GM19324 (cell line): ENCODE measurements at regions not wholly inside any gene's neighbourhood (a gene's known extent, or its start where the extent isn't known, plus 50 kb on each side); places are given as distances from the start of the nearest gene placed in this dataset.
"Not testable (repeated sequence)": the region's sequence is repeated elsewhere in the genome, so short reads cannot be mapped to it uniquely, and the experiment has no call there.

Experiments
- ATAC-seq: cut with Tn5 transposase; IDR thresholded peaks from one replicate; pipeline ENCODE4 v1.9.1; 2021; ENCODE audit warnings: mild to moderate bottlenecking, moderate library complexity; ENCODE audit not compliant: unreplicated experiment, low FRiP score

DNA sequence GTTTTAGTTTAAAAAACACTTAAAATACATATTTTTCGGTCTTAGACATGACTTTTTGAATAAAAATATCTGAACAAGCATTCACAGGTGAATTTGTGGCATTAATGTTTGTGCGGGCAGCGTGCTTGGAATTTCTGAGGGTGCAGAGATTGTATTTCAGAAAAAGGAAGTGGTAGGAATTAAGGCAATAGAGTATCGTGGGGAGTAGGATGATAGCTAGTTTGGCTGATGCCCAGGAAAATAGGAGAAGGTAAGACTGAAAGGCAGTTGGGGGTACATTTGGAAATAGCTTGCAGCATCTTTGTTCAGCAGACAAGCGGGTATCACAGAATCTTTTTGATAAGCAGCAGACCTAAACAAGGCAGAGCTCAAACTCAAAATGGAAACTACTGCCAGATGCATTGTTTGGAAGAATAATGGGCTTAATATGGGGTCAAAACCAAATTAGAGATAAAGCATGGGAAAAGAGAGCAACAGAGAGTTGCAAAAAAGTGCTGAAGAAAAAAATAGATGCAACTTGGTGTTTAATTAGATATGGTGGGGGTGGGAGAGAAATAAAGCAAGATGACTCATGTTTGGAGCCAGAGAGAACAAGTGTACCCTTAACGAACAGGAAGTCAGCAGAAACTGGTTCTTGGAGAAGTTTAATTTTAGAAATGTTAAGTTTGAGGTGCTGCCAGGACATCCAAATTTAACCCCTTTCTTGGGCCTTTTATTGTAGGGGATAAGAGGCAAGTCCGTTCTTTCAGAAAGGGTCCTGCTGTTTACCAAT is 85.7 kb upstream of the ARRDC3 start:
- ATAC-seq = no peak

DNA sequence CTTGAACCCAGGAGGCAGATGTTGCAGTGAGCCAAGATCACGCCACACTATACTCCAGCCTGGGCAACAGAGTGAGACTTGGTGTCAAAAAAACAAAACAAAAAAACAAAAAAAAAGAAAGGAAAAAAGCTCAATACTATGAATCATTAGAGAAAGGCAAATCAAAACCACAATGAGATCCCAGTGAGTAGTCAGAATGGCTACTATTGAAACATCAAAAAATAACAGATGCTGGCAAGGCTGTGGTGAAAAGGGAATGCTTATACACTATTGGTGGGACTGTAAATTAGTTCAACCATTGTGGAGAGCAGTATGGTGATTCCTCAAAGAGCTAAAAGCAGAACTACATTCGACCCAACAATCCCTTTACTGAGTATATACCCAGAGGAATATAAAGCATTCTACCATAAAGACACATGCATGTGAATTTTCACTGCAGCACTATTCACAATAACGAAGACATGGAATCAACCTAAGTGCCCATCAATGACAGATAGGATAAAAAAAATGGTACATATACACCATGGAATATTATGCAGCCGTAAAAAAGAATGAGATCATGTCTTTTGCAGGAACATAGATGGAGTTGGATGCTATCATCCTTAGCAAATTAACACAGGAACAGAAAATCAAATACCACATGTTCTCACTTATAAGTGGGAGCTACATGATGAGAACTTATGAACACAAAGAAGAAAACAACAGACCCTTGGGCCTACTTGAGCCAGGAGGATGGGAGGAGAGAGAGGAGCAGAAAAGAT is 81.9 kb upstream of the ARRDC3 start:
- ATAC-seq = no peak

DNA sequence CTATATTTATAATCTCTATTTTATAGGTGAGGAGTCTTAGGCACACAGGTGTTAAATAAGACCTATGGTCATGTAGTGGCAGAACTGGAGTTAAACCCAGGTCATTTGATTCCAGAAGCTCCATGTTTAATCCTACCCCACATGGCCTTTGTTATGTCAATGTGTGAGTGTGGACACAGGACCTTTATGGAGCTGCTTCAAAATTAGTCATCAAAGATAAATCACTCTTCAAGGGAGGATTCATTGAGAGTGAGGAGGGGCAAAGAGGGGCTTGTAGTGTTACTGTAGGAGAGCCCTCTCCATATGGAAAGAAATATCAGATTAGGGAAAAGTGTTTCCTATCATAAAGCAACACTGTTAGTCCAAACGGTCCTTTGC is 74.6 kb upstream of the ARRDC3 start:
- ATAC-seq = no peak

DNA sequence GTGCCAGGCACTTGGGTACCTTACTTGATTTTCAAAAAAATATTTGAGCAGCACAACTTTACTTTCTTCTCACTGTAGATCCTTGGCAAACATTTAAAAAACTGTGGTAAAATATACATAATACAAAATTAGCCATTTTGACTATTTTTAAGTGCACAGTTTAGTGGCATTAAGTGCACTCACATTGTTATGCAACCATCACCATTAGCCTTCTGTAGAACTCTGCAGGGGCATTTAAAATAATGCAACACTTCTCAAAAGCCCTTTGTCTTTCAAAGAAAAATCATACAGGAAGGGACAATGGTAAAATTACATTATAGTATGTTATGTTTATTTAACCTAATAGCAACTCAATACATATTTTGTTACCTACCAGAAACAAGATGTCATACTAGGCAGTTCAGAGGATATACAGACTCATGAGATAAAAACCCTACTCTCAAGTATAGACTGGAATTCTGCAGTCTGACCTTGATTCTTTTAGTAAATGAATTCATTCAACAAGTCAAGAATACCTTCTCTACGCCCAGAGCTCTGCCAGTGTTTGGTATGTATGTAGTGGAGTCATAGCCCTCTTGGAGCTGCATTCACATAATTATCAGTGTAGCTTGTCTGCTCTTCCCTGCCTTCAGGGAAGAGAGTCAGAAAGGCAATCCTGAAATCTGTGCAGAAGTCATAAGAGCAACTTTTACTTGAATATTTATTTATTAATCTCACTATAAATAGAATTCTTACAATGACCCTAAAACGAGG is 74.0 kb upstream of the ARRDC3 start:
- no peak for ATAC-seq

DNA sequence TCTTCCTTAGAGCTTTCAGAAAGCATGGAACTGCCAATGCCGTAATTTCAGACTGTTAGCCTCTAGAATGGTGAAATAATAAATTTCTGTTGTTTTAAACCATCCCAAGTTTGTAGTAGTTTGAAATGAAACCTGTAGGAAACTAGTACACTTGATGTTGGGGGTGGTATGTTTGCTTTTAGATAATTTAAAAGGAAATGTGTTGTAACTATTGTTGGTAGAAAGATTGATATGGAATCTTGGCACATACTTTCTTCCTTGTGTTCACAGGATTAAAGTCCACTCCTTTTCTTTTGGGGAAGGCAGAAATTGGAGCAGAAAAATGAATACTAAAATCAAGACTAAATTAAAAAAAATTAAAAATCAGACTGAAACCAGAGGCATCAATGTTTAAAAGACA is 66.0 kb upstream of the ARRDC3 start:
- no peak for ATAC-seq

DNA sequence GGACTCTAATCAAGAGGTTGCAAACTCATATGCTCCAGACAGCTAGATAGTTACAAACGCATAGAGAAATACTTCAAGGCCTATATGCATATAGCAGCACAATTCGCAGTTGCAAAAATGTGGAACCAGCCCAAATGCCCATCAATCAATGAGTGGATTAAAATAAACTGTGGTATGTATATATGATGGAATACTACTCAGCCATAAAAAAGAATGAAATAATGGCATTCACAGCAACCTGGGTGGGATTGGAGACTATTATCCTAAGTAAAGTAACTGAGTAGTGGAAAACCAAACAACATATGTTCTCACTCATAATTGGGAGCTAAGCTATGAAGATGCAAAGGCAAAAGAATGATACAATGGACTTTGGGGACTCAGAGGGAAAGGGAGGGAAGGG is 65.0 kb upstream of the ARRDC3 start:
- ATAC-seq = not testable (repeated sequence)

DNA sequence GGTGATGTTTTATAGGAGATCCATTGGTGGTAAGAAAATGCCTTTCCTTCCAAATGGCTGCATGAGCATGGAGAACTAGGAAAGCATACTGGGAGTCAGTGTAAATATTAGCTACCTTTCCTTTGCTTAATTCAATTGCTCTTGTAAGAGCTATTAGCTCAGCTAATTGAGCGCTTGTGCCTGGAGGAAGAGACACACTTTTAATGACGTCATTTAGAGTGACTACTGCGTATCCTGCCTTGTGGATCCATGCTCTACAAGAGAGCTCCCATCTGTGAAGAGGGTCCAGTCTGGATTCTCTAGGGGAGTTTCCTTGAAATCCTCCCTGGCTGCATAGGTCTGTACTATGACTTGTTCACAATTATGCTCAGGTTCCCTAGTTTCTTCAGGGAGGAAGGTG is 63.8 kb upstream of the ARRDC3 start:
- not testable (repeated sequence) for ATAC-seq

DNA sequence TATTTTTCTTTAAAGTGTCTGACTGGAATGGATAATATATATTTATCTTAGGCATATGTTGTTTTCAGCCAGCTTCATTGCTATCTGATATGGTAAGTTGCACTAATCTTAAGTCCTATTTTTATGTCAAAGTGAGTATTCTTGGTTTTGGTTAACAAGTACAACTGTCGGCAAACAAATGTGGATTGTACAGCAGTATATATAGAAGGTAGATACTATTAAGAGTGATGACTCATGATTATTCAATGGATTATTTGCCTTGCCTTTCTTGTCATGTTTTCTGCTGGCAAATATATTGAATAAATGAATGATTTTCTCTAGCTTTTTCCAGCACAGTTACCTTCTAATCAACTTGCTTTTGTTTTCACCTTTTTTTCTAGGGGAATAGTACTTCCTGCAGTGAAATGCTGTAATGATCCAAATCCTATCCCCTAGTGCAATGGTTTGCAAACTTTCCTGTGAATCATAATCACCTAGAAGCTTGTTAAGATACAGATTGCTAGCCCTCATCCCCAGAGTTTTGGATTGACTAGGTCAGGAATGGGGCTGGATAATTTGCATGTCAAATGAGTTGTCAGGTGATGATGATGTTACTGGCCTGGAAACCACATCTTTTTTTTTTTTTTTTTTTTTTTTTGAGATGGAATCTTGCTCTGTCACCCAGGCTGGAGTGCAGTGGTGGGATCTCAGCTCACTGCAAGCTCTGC is 60.8 kb upstream of the ARRDC3 start:
- no peak for ATAC-seq

DNA sequence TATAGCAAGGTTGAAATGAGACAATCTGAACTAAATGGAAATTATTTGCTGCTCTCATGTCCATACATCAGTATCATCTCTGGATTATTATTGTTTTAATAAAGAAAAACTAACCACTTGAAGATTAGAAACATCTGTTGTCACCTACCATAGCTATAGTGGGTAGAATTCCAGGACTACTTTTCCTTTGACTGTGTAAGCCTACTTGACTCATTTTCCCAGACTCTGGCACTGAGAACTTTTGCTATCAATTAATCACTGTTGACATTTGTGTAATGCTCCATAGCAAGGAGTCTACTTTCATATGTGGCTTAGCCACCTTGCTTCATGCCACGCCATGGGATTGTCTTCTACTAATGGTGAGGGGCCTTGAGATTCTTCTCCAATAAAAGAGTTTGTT is 59.9 kb upstream of the ARRDC3 start:
- no peak for ATAC-seq

DNA sequence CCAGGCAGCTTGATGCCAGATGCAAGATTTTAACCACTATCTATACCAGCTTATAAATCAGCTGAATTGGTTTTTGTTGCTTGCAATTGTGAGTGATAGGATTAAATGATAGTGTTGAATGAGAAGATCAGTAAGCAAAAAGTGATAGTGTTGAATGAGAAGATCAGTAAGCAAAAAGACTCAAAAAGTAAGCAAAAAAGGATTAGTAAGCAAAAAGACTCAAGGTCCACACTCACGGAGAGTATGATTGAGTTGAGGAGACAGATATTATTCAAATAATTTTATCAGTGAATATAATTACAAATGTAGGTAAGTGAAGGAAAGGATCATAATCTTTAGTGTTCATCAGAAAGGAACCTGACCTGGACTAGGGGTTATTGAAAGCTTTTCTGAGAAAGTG is 58.0 kb upstream of the ARRDC3 start:
- ATAC-seq = no peak

DNA sequence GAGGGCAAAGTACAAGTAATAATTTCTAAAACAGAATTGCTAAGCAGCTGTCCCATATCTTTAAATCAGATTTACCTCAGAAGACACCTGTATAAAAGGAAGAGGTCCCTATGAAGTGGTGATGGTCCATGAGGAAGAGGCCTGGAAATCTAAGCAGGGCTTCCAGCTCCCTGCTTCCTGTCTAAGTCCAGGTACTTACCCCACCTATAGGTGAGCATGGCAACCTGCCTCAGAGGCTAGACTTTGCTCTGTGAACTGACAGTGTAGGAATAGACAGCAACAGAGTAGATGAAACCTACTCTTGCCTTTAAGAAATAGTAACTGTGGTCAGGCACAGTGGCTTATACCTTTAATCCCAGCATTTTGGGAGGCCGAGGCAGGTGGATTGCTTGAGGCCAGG is 55.8 kb upstream of the ARRDC3 start:
- no peak for ATAC-seq

DNA sequence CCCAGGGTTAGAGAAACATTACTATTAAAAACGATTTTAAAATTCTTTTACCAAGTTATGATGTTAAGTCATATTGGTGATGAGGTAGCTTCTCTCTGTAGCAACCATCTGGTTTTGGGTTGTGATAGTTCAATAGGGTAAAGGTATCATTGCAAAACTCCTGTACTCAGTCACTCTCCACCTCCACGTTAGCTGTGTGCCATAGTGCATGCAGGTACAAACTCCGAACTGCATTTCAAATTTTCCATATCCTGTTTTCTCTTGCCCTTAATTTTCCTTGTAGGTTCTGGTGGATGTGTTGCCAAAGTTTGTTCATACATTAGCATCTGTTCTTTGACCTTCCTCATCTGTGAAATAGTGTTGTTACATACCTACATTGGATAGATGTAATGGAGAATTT is 53.1 kb upstream of the ARRDC3 start:
- ATAC-seq = no peak

DNA sequence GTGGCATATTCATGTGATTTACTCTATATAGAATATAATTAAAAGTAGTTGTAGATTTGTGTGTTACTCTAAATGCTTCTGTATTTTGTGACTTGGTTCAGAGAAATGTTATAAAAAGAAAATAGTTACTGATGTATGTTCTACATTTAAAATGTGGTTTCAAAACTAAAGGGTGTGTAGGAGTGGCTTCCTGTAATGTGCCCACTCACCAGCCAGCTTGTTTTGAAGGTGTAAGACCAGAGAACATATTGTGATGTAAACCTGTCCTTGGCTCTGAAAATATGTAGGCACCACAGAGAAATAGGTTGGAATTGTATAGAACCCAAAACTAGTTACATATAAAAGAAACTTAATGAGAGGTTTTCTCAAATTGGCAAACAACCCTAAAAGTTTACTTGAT is 51.2 kb upstream of the ARRDC3 start:
- no peak for ATAC-seq

DNA sequence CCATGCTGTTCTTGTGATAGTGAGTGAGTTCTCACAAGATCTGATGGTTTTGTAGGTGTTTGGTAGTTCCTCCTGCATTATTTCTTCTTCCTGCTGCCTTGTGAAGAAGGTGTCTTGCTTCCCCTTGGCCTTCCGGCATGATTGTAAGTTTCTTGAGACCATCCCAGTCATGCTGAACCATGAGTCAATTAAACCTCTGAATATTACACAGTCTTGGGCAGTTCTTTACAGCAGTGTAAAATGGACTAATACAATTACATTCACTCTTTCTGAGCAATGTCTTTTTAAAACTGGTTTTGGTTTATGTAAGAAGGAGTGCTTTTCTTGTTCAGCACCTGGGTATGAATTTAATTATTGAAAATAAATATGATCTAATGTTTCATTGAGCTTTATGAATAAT is 50.7 kb upstream of the ARRDC3 start:
- no peak for ATAC-seq
